ENCODE measurements at regions not wholly inside any gene's neighbourhood (a gene's known extent, or its start where the extent isn't known, plus 50 kb on each side); places are given as distances from the start of the nearest gene placed in this dataset.
"Not testable (repeated sequence)": the region's sequence is repeated elsewhere in the genome, so short reads cannot be mapped to it uniquely, and the experiment has no call there.

GRCh38 chr4:49155270-49155669 lies 169.2 kb downstream of the CWH43 start:
- H3K9ac ChIP-seq (ENCODE audit: insufficient read depth, low read depth, low read length); BruUV-seq (replicated peaks); DNase-seq (ENCODE audit: low spot score); ATAC-seq; H3K4me2 ChIP-seq (ENCODE audit: low read depth, low read length); CTCF ChIA-PET (ENCODE audit: low intra/inter-chr PET ratio, low total read pairs); H3K27ac ChIP-seq (ENCODE audit: extremely low read length, insufficient read depth, low read length); H2AFZ ChIP-seq (ENCODE audit: low read length); H3K79me2 ChIP-seq (ENCODE audit: insufficient read depth, low read length); in situ Hi-C loops (cut with HindIII; ENCODE audit: extremely low pct_ligation_motif_present, low pct_unique_long_range_greater_than_20kb); FAIRE-seq; H3K27me3 ChIP-seq (ENCODE audit: control insufficient read depth in 1 of 2, insufficient read depth in 2 of 2, low read length in 2 of 2); H3K4me1 ChIP-seq (ENCODE audit: insufficient read depth, low read length); POLR2A ChIA-PET; H3K36me3 ChIP-seq (replicated peaks in 1 of 2; ENCODE audit: control insufficient read depth in 1 of 2, insufficient read depth in 2 of 2, low read length in 2 of 2); intact Hi-C loops (cut with micrococcal nuclease; ENCODE audit: unreplicated experiment); H3K4me3 ChIP-seq (replicated peaks in 1 of 3; ENCODE audit: insufficient read depth in 1 of 3, low read depth in 2 of 3, low read length in 3 of 3); H4K20me1 ChIP-seq (ENCODE audit: insufficient read depth, low read length): not testable (repeated sequence)
- H3K9me3 ChIP-seq (ENCODE audit: low read length): peaks cover 79% of the 10 kb centered on the region
- 5% methylated on average over 7 of the region's 7 CpGs for WGBS (ENCODE audit: low lambda C conversion rate)

DNA sequence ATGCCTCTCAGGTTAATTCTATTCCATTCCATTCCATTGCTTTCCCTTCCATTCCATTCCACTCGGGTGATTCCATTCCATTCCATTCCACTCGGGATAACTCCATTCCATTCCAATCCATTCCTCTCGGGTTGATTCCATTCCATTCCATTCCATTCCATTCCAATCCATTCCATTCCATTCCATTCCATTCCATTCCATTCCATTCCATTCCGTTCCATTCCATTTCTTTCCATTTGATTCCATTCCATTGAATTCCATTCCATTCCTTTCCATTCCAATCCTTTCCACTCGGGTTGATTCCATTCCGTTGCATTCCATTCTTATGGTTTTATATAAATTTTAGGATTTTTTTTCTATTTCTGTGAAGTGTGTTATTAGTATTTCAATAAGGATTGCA lies 170.2 kb downstream of the CWH43 start:
- H3K4me2 ChIP-seq (ENCODE audit: low read depth, low read length); H3K27ac ChIP-seq (ENCODE audit: extremely low read length, insufficient read depth, low read length); FAIRE-seq; H3K79me2 ChIP-seq (ENCODE audit: insufficient read depth, low read length); H3K36me3 ChIP-seq (replicated peaks in 1 of 2; ENCODE audit: control insufficient read depth in 1 of 2, insufficient read depth in 2 of 2, low read length in 2 of 2); POLR2A ChIA-PET; intact Hi-C loops (cut with micrococcal nuclease; ENCODE audit: unreplicated experiment); DNase-seq (ENCODE audit: low spot score); H2AFZ ChIP-seq (ENCODE audit: low read length); H3K4me3 ChIP-seq (replicated peaks in 1 of 3; ENCODE audit: insufficient read depth in 1 of 3, low read depth in 2 of 3, low read length in 3 of 3); CTCF ChIA-PET (ENCODE audit: low intra/inter-chr PET ratio, low total read pairs); BruUV-seq (replicated peaks); H3K27me3 ChIP-seq (ENCODE audit: control insufficient read depth in 1 of 2, insufficient read depth in 2 of 2, low read length in 2 of 2); H3K4me1 ChIP-seq (ENCODE audit: insufficient read depth, low read length); H3K9ac ChIP-seq (ENCODE audit: insufficient read depth, low read depth, low read length); in situ Hi-C loops (cut with HindIII; ENCODE audit: extremely low pct_ligation_motif_present, low pct_unique_long_range_greater_than_20kb); H4K20me1 ChIP-seq (ENCODE audit: insufficient read depth, low read length): not testable (repeated sequence)
- ATAC-seq: peak; percentile 34; the same call in 1 of the 3 replicates
- WGBS (ENCODE audit: low lambda C conversion rate): under 1% methylated on average over 6 of the region's 6 CpGs
- H3K9me3 ChIP-seq (ENCODE audit: low read length): peaks cover 68% of the 10 kb centered on the region

DNA sequence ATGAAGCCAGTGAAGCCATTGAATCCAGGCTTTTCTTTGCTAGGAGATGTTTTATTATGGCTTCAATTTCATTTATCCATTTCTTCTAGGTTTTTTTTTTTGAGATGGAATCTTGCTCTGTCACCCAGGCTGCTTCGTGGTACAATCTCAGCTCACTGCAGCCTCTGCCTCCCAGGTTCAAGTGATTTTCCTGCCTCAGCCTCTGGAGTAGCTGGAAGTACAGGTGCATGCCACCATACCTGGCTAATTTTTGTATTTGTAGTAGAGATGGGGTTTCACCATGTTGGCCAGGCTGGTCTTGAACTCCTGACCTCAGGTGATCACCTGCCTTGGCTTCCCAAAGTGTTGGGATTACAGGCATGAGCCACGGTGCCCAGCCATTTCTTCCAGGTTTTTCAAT lies 171.6 kb downstream of the CWH43 start:
- ATAC-seq; POLR2A ChIA-PET; H3K4me3 ChIP-seq (replicated peaks in 1 of 3; ENCODE audit: insufficient read depth in 1 of 3, low read depth in 2 of 3, low read length in 3 of 3); H2AFZ ChIP-seq (ENCODE audit: low read length); H3K36me3 ChIP-seq (replicated peaks in 1 of 2; ENCODE audit: control insufficient read depth in 1 of 2, insufficient read depth in 2 of 2, low read length in 2 of 2); FAIRE-seq; H3K4me1 ChIP-seq (ENCODE audit: insufficient read depth, low read length); H4K20me1 ChIP-seq (ENCODE audit: insufficient read depth, low read length); in situ Hi-C loops (cut with HindIII; ENCODE audit: extremely low pct_ligation_motif_present, low pct_unique_long_range_greater_than_20kb); CTCF ChIA-PET (ENCODE audit: low intra/inter-chr PET ratio, low total read pairs); DNase-seq (ENCODE audit: low spot score); H3K4me2 ChIP-seq (ENCODE audit: low read depth, low read length); BruUV-seq (replicated peaks); intact Hi-C loops (cut with micrococcal nuclease; ENCODE audit: unreplicated experiment); H3K27me3 ChIP-seq (ENCODE audit: control insufficient read depth in 1 of 2, insufficient read depth in 2 of 2, low read length in 2 of 2); H3K9ac ChIP-seq (ENCODE audit: insufficient read depth, low read depth, low read length); H3K27ac ChIP-seq (ENCODE audit: extremely low read length, insufficient read depth, low read length); H3K79me2 ChIP-seq (ENCODE audit: insufficient read depth, low read length): not testable (repeated sequence)
- H3K9me3 ChIP-seq (ENCODE audit: low read length): peaks cover 55% of the 10 kb centered on the region
- 1% methylated on average over 2 of the region's 2 CpGs for WGBS (ENCODE audit: low lambda C conversion rate)

DNA sequence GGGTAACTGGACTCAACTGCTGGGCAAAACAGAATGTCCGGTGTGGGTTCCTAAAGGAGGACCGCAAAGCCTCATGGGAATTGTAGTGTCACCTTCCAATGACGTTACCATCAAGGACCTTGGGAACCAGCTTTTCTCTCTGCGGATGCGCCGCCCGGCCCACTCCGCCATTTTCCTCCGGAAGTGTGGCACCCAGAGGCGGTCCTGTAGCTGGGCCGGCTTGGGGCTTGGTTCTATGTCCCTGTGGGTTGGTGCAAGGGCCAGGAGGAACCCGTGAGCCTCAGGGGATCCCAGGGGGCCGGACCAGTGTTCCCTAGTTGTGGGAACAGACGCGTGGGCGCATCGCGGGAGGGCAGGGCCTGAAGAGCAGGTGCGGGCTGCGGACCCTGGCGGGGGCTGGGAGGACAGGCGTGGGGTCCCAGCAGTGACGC lies 175.1 kb downstream of the CWH43 start:
- CTCF ChIA-PET (ENCODE audit: low intra/inter-chr PET ratio, low total read pairs); H2AFZ ChIP-seq (ENCODE audit: low read length); intact Hi-C loops (cut with micrococcal nuclease; ENCODE audit: unreplicated experiment); BruUV-seq (replicated peaks); H3K9ac ChIP-seq (ENCODE audit: insufficient read depth, low read depth, low read length); H3K27ac ChIP-seq (ENCODE audit: extremely low read length, insufficient read depth, low read length); ATAC-seq; H3K79me2 ChIP-seq (ENCODE audit: insufficient read depth, low read length); H3K27me3 ChIP-seq (ENCODE audit: control insufficient read depth in 1 of 2, insufficient read depth in 2 of 2, low read length in 2 of 2); H3K36me3 ChIP-seq (replicated peaks in 1 of 2; ENCODE audit: control insufficient read depth in 1 of 2, insufficient read depth in 2 of 2, low read length in 2 of 2); H4K20me1 ChIP-seq (ENCODE audit: insufficient read depth, low read length); in situ Hi-C loops (cut with HindIII; ENCODE audit: extremely low pct_ligation_motif_present, low pct_unique_long_range_greater_than_20kb); POLR2A ChIA-PET; H3K4me2 ChIP-seq (ENCODE audit: low read depth, low read length); FAIRE-seq; DNase-seq (ENCODE audit: low spot score); H3K4me3 ChIP-seq (replicated peaks in 1 of 3; ENCODE audit: insufficient read depth in 1 of 3, low read depth in 2 of 3, low read length in 3 of 3); H3K4me1 ChIP-seq (ENCODE audit: insufficient read depth, low read length): not testable (repeated sequence)
- WGBS (ENCODE audit: low lambda C conversion rate): 69% methylated on average over 20 of the region's 23 CpGs
- peaks cover 20% of the 10 kb centered on the region for H3K9me3 ChIP-seq (ENCODE audit: low read length)
